Endothelial cell of umbilical vein (primary cell): ENCODE measurements at regions not wholly inside any gene's neighbourhood (a gene's known extent, or its start where the extent isn't known, plus 50 kb on each side); places are given as distances from the start of the nearest gene placed in this dataset.

Experiments
- BruUV-seq: library from RNA; stranded (reverse); fragments of 400-500 nt; replicated peaks from 2 replicates; lab custom pipeline; 2021; lab: Mats Ljungman, UMichigan
- CTCF ChIA-PET: fragments of 300-600, 350-600 bp; sonication (Branson Sonifier 250); formaldehyde crosslinking; loops from one replicate; lab custom pipeline; 2021; ENCODE audit warnings: antibody characterized with exemption, inconsistent platforms; lab: Charles Lee
- POLR2A ChIA-PET: fragments of 300-600, 350-600 bp; sonication (Branson Sonifier 250); formaldehyde crosslinking; loops from one replicate; lab custom pipeline; 2021; ENCODE audit warnings: antibody characterized with exemption, inconsistent platforms; lab: Charles Lee
- DNase-seq: peaks from one replicate; pipeline ENCODE4 v3.0.0-alpha.2; 2011; ENCODE audit warnings: low read depth, low spot score
- FAIRE-seq: peaks from 2 replicates; lab custom pipeline; 2011; peaks lifted over from hg19 to GRCh38; lab: Jason Lieb, UNC
- H2AFZ ChIP-seq: 2 replicates; pipeline ENCODE4 v1.6.0; 2012; ENCODE audit warnings: low read depth, low read length, control low read depth, inconsistent platforms
- H3K27ac ChIP-seq: 2 replicates; pipeline ENCODE4 v1.5.1; 2011; ENCODE audit warnings: low read depth, mild to moderate bottlenecking, control low read depth, low read length, moderate library complexity; ENCODE audit not compliant: insufficient read depth
- H3K27me3 ChIP-seq, 2 experiments: 2 replicates each; pipeline versions ENCODE4 v1.6.0 to v1.6.1; 2011; ENCODE audit warnings: low read length in 2 of 2, mixed read lengths in 1 of 2; ENCODE audit not compliant: control insufficient read depth in 2 of 2, insufficient read depth in 2 of 2
- H3K36me3 ChIP-seq, 2 experiments: 2 replicates in 1 of 2; 3 replicates in 1 of 2; pipeline ENCODE4 v1.5.1; 2011; ENCODE audit warnings: low read length in 2 of 2, mild to moderate bottlenecking in 1 of 2, moderate library complexity in 1 of 2; ENCODE audit not compliant: control insufficient read depth in 2 of 2, insufficient read depth in 2 of 2; ENCODE audit errors: extremely low read depth in 1 of 2
- H3K4me1 ChIP-seq: 3 replicates; pipeline ENCODE4 v1.5.1; 2011; ENCODE audit warnings: mild to moderate bottlenecking, low read length; ENCODE audit not compliant: control insufficient read depth, insufficient read depth; ENCODE audit errors: extremely low read depth
- H3K4me2 ChIP-seq: 2 replicates; pipeline ENCODE4 v1.6.1; 2011; ENCODE audit warnings: low read length, control low read depth, mixed read lengths; ENCODE audit not compliant: insufficient read depth
- H3K4me3 ChIP-seq, 3 experiments: fragments of 200-600 bp in 1 of 3; sonication (generic), shearing (Covaris generic) in 1 of 3; replicated peaks in 1 of 3; 2 replicates each; pipeline ENCODE4 v1.5.1; 2011 to 2016; ENCODE audit warnings: control low read depth in 3 of 3, low read length in 3 of 3, mild to moderate bottlenecking in 2 of 3, inconsistent platforms in 1 of 3, low read depth in 1 of 3, moderate library complexity in 1 of 3; ENCODE audit not compliant: insufficient read depth in 1 of 3
- H3K79me2 ChIP-seq: 2 replicates; pipeline ENCODE4 v1.6.0; 2012; ENCODE audit warnings: low read length, inconsistent platforms; ENCODE audit not compliant: control insufficient read depth, insufficient read depth
- H3K9ac ChIP-seq: replicated peaks from 2 replicates; pipeline ENCODE3; 2011; ENCODE audit warnings: low read length, control low read depth; ENCODE audit not compliant: insufficient read depth; ENCODE audit errors: extremely low read depth
- H3K9me1 ChIP-seq: replicated peaks from 3 replicates; pipeline ENCODE4 v1.6.0; 2011; ENCODE audit warnings: mild to moderate bottlenecking, low read length; ENCODE audit not compliant: control insufficient read depth, insufficient read depth; ENCODE audit errors: extremely low read depth
- H3K9me3 ChIP-seq: replicated peaks from 2 replicates; pipeline ENCODE4 v1.5.1; 2012; ENCODE audit warnings: low read length, inconsistent platforms; ENCODE audit not compliant: control insufficient read depth, insufficient read depth
- H4K20me1 ChIP-seq: replicated peaks from 2 replicates; pipeline ENCODE3; 2011; ENCODE audit warnings: mild to moderate bottlenecking, low read length; ENCODE audit not compliant: control insufficient read depth, insufficient read depth; ENCODE audit errors: extremely low read depth
- CTCF ChIP-seq, 2 donors: IDR thresholded peaks; 1 replicate in 1 of 2; 2 replicates in 1 of 2; pipeline ENCODE4 v1.5.1; 2011; ENCODE audit warnings: low read length in 2 of 2, mild to moderate bottlenecking in 2 of 2, moderate library complexity in 2 of 2, control low read depth in 1 of 2, inconsistent platforms in 1 of 2, low read depth in 1 of 2; ENCODE audit not compliant: insufficient read depth in 1 of 2; ENCODE audit errors: extremely low read depth in 1 of 2
- EZH2 ChIP-seq: IDR thresholded peaks from 2 replicates; pipeline ENCODE4 v1.6.1; 2012; ENCODE audit warnings: borderline replicate concordance, low read depth, mild to moderate bottlenecking, moderate library complexity, low read length, inconsistent platforms; ENCODE audit not compliant: severe bottlenecking
- FOS ChIP-seq: IDR thresholded peaks from 2 replicates; pipeline ENCODE4 v1.6.1; 2011; ENCODE audit warnings: mild to moderate bottlenecking, low read length, moderate library complexity, borderline replicate concordance; ENCODE audit not compliant: insufficient read depth
- GATA2 ChIP-seq: IDR thresholded peaks from 2 replicates; pipeline ENCODE4 v1.7.0; 2011; ENCODE audit warnings: low read depth, mild to moderate bottlenecking, moderate library complexity, mixed read lengths, low read length; ENCODE audit not compliant: insufficient read length, insufficient read depth
- JUN ChIP-seq: IDR thresholded peaks from 2 replicates; pipeline ENCODE4 v1.6.1; 2011; ENCODE audit warnings: borderline replicate concordance, low read depth; ENCODE audit not compliant: insufficient read length, insufficient read depth
- MYC ChIP-seq: IDR thresholded peaks from one replicate; pipeline ENCODE4 v1.6.1; 2011; ENCODE audit warnings: mild to moderate bottlenecking, low read depth, low read length
- POLR2A ChIP-seq: IDR thresholded peaks from 2 replicates; pipeline ENCODE4 v1.6.1; 2012; ENCODE audit warnings: low read depth, mild to moderate bottlenecking, control low read depth, low read length
- POLR2AphosphoS5 ChIP-seq: IDR thresholded peaks from 2 replicates; pipeline ENCODE4 v1.6.1; 2012; ENCODE audit warnings: low read depth, mild to moderate bottlenecking, control low read depth, low read length, moderate library complexity; ENCODE audit not compliant: insufficient read depth
- dilution Hi-C: fragments of 300-500 bp; cut with MboI; formaldehyde crosslinking; loops from one replicate; pipeline ENCODE4 v1.15.0; 2019; ENCODE audit warnings: low sequenced_read_pairs; ENCODE audit not compliant: extremely low pct_ligation_motif_present
- intact Hi-C: fragments of 100-400 bp; cut with micrococcal nuclease; formaldehyde crosslinking; loops from one replicate; pipeline ENCODE4 v1.10.0; 2022
- TF ChIP-seq, protein P1 (sequence below): IDR thresholded peaks from 2 replicates; pipeline ENCODE4 v1.6.1; 2011; ENCODE audit not compliant: insufficient read depth, insufficient read length

GRCh38 chr17:73703917-73704316 lies 59.7 kb upstream of the SDK2 start:
- Histone ChIP-seq H3K4me2 (no peak overlapping the region), H3K9ac (no peak overlapping the region), H3K4me3 (no peak overlapping the region), H3K9me1 (no peaks in the 10 kb centered on the region), H3K36me3 (no peaks in the 10 kb centered on the region), H3K79me2 (no peaks in the 10 kb centered on the region), H3K4me1 (no peaks in the 10 kb centered on the region), H4K20me1 (no peaks in the 10 kb centered on the region), H3K27ac (no peak overlapping the region), H2AFZ (no peak overlapping the region), H3K27me3 (no peaks in the 10 kb centered on the region), H3K9me3 (no peaks in the 10 kb centered on the region)
- intact Hi-C loops (no loop called here), dilution Hi-C loops (no loop called here)
- POLR2A ChIA-PET, result no interaction called here
- FAIRE-seq (no peak), DNase-seq (no peak)
- no peak for TF ChIP-seq EZH2
- no peak for TF ChIP-seq POLR2A
- TF ChIP-seq GATA2, result no peak
- TF ChIP-seq POLR2AphosphoS5, result no peak
- no peak for TF ChIP-seq FOS
- TF ChIP-seq MYC, result no peak
- TF ChIP-seq, protein P1, sequence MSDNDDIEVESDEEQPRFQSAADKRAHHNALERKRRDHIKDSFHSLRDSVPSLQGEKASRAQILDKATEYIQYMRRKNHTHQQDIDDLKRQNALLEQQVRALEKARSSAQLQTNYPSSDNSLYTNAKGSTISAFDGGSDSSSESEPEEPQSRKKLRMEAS, result no peak
- no peak for TF ChIP-seq CTCF (IDR thresholded peaks at IDR 0.05; ENCODE audit: extremely low read depth in 1 of 2, insufficient read depth in 1 of 2, low read depth in 1 of 2, low read length in 2 of 2)
- TF ChIP-seq JUN, result no peak
- no TSS peak for BruUV-seq
- CTCF ChIA-PET, result no interaction called here
